ENCODE measurements at regions not wholly inside any gene's neighbourhood (a gene's known extent, or its start where the extent isn't known, plus 50 kb on each side); places are given as distances from the start of the nearest gene placed in this dataset.

GRCh38 chr10:118920206-118920605 is 109.3 kb upstream of the NANOS1 start:
- no peaks in the 10 kb centered on the region for H3K27me3 ChIP-seq (ENCODE audit: control insufficient read depth in 3 of 3, insufficient read depth in 3 of 3, low read length in 2 of 3)
- H3K9me3 ChIP-seq (ENCODE audit: control insufficient read depth in 4 of 4, insufficient read depth in 3 of 4, low read length in 3 of 4), result no peaks in the 10 kb centered on the region
- no peak overlapping the region for H3K4me3 ChIP-seq
- WGBS, 2 donors, result 94 to 95% methylated on average over 9 of the region's 9 CpGs
- ATAC-seq (ENCODE audit: insufficient read depth, low FRiP score), result no peak
- H3K27ac ChIP-seq (ENCODE audit: low read depth in 1 of 2, low read length in 1 of 2), result no peak overlapping the region
- no peaks in the 10 kb centered on the region for H3K36me3 ChIP-seq (ENCODE audit: control insufficient read depth in 4 of 4, insufficient read depth in 4 of 4, low read length in 4 of 4)
- no peak overlapping the region for H3K9ac ChIP-seq (ENCODE audit: insufficient read depth in 1 of 2, low read length in 2 of 2)
- no peak for TF ChIP-seq CTCF (IDR thresholded peaks at IDR 0.05; ENCODE audit: control extremely low read depth, extremely low read depth)
- H3K4me1 ChIP-seq (ENCODE audit: control insufficient read depth in 5 of 5, insufficient read depth in 5 of 5, low read length in 5 of 5), result no peaks in the 10 kb centered on the region
- DNase-seq, result no peak

GRCh38 chr10:118922226-118922625 is 107.3 kb upstream of the NANOS1 start:
- no peak overlapping the region for H3K27ac ChIP-seq (ENCODE audit: low read depth in 1 of 2, low read length in 1 of 2)
- H3K4me3 ChIP-seq, result no peak overlapping the region
- H3K27me3 ChIP-seq (ENCODE audit: control insufficient read depth in 3 of 3, insufficient read depth in 3 of 3, low read length in 2 of 3), result no peaks in the 10 kb centered on the region
- no peak overlapping the region for H3K9ac ChIP-seq (ENCODE audit: insufficient read depth in 1 of 2, low read length in 2 of 2)
- 58 to 77% methylated on average over 1 of the region's 1 CpG for WGBS, 2 donors
- H3K9me3 ChIP-seq (ENCODE audit: control insufficient read depth in 4 of 4, insufficient read depth in 3 of 4, low read length in 3 of 4), result no peaks in the 10 kb centered on the region
- ATAC-seq (ENCODE audit: insufficient read depth, low FRiP score), result no peak
- H3K36me3 ChIP-seq (ENCODE audit: control insufficient read depth in 4 of 4, insufficient read depth in 4 of 4, low read length in 4 of 4), result no peaks in the 10 kb centered on the region
- no peak for TF ChIP-seq CTCF (IDR thresholded peaks at IDR 0.05; ENCODE audit: control extremely low read depth, extremely low read depth)
- DNase-seq, result no peak
- no peaks in the 10 kb centered on the region for H3K4me1 ChIP-seq (ENCODE audit: control insufficient read depth in 5 of 5, insufficient read depth in 5 of 5, low read length in 5 of 5)

- Histone ChIP-seq H3K4me3 (no peak overlapping the region), H3K9me3 (ENCODE audit: control insufficient read depth in 4 of 4, insufficient read depth in 3 of 4, low read length in 3 of 4) (no peaks in the 10 kb centered on the region), H3K4me1 (ENCODE audit: control insufficient read depth in 5 of 5, insufficient read depth in 5 of 5, low read length in 5 of 5) (peaks cover 0 to 3% (median 0%) of the 10 kb centered on the region in 5 donors), H3K36me3 (ENCODE audit: control insufficient read depth in 4 of 4, insufficient read depth in 4 of 4, low read length in 4 of 4) (no peaks in the 10 kb centered on the region), H3K9ac (ENCODE audit: insufficient read depth in 1 of 2, low read length in 2 of 2) (no peak overlapping the region), H3K27me3 (ENCODE audit: control insufficient read depth in 3 of 3, insufficient read depth in 3 of 3, low read length in 2 of 3) (no peaks in the 10 kb centered on the region), H3K27ac (ENCODE audit: low read depth in 1 of 2, low read length in 1 of 2) (no peak overlapping the region)
- 87 to 97% methylated on average over 2 of the region's 2 CpGs for WGBS, 2 donors
- DNase-seq (no peak), ATAC-seq (ENCODE audit: insufficient read depth, low FRiP score) (no peak)
- no peak for TF ChIP-seq CTCF (IDR thresholded peaks at IDR 0.05; ENCODE audit: control extremely low read depth, extremely low read depth)
Observed at GRCh38 chr10:118922972-118923371, 106.5 kb upstream of the NANOS1 start.

GRCh38 chr10:118924493-118924892 is 105.0 kb upstream of the NANOS1 start:
- ATAC-seq (ENCODE audit: insufficient read depth, low FRiP score), result no peak
- Histone ChIP-seq H3K9ac (ENCODE audit: insufficient read depth in 1 of 2, low read length in 2 of 2) (no peak overlapping the region), H3K4me3 (no peak overlapping the region), H3K4me1 (ENCODE audit: control insufficient read depth in 5 of 5, insufficient read depth in 5 of 5, low read length in 5 of 5) (peaks cover 0 to 3% (median 0%) of the 10 kb centered on the region in 5 donors), H3K36me3 (ENCODE audit: control insufficient read depth in 4 of 4, insufficient read depth in 4 of 4, low read length in 4 of 4) (no peaks in the 10 kb centered on the region), H3K27me3 (ENCODE audit: control insufficient read depth in 3 of 3, insufficient read depth in 3 of 3, low read length in 2 of 3) (no peaks in the 10 kb centered on the region), H3K9me3 (ENCODE audit: control insufficient read depth in 4 of 4, insufficient read depth in 3 of 4, low read length in 3 of 4) (peaks cover 0 to 2% (median 0%) of the 10 kb centered on the region in 4 donors), H3K27ac (ENCODE audit: low read depth in 1 of 2, low read length in 1 of 2) (no peak overlapping the region)
- 62 to 73% methylated on average over 3 of the region's 3 CpGs for WGBS, 2 donors
- no peak for DNase-seq
- TF ChIP-seq CTCF (IDR thresholded peaks at IDR 0.05; ENCODE audit: control extremely low read depth, extremely low read depth), result no peak
